ENCODE measurements at regions not wholly inside any gene's neighbourhood (a gene's known extent, or its start where the extent isn't known, plus 50 kb on each side); places are given as distances from the start of the nearest gene placed in this dataset.
"Not testable (repeated sequence)": the region's sequence is repeated elsewhere in the genome, so short reads cannot be mapped to it uniquely, and the experiment has no call there.

GRCh38 chr6:12624142-12624837 is 92.3 kb upstream of the PHACTR1 start:
- Histone ChIP-seq H3K36me3 (replicated peaks; ENCODE audit: low read depth, low read length) (no peaks in the 10 kb centered on the region), H3K27ac (ENCODE audit: low read length) (no peak overlapping the region), H3K4me3 (ENCODE audit: low read length) (no peak overlapping the region), H3K27me3 (ENCODE audit: low read depth, low read length) (no peaks in the 10 kb centered on the region), H3K9me3 (ENCODE audit: insufficient read depth, low read length) (no peaks in the 10 kb centered on the region), H3K4me1 (ENCODE audit: low read length) (peaks cover 10% of the 10 kb centered on the region; the same call in 1 of the 2 replicates), H3K9ac (ENCODE audit: low read length) (no peak overlapping the region), H4K20me1 (ENCODE audit: insufficient read depth, low read length) (no peaks in the 10 kb centered on the region), H3K79me2 (ENCODE audit: low read length) (no peaks in the 10 kb centered on the region), H3K4me2 (ENCODE audit: low read length) (no peak overlapping the region), H2AFZ (ENCODE audit: low read depth, low read length) (no peak overlapping the region)
- TF ChIP-seq EZH2phosphoT487 (IDR thresholded peaks at IDR 0.05; ENCODE audit: low read depth) (no peak), CTCF (IDR thresholded peaks at IDR 0.05; ENCODE audit: low read depth, low read length) (no peak)

- H3K79me2 ChIP-seq (ENCODE audit: low read length): no peaks in the 10 kb centered on the region
- H3K4me1 ChIP-seq (ENCODE audit: low read length): peaks cover under 1% of the 10 kb centered on the region; the same call in 1 of the 2 replicates
- no peak overlapping the region for H3K9ac ChIP-seq (ENCODE audit: low read length)
- no peak overlapping the region for H2AFZ ChIP-seq (ENCODE audit: low read depth, low read length)
- TF ChIP-seq EZH2phosphoT487 (IDR thresholded peaks at IDR 0.05; ENCODE audit: low read depth) (no peak), CTCF (IDR thresholded peaks at IDR 0.05; ENCODE audit: low read depth, low read length) (no peak)
- H3K4me3 ChIP-seq (ENCODE audit: low read length): no peak overlapping the region
- H4K20me1 ChIP-seq (ENCODE audit: insufficient read depth, low read length): no peaks in the 10 kb centered on the region
- no peaks in the 10 kb centered on the region for H3K36me3 ChIP-seq (replicated peaks; ENCODE audit: low read depth, low read length)
- no peaks in the 10 kb centered on the region for H3K27me3 ChIP-seq (ENCODE audit: low read depth, low read length)
- H3K4me2 ChIP-seq (ENCODE audit: low read length): no peak overlapping the region
- no peak overlapping the region for H3K27ac ChIP-seq (ENCODE audit: low read length)
- no peaks in the 10 kb centered on the region for H3K9me3 ChIP-seq (ENCODE audit: insufficient read depth, low read length)
Measured at GRCh38 chr6:12627053-12627452, 89.5 kb upstream of the PHACTR1 start.

- Histone ChIP-seq H3K9me3 (ENCODE audit: insufficient read depth, low read length) (no peaks in the 10 kb centered on the region), H3K4me3 (ENCODE audit: low read length) (no peak overlapping the region), H3K27me3 (ENCODE audit: low read depth, low read length) (no peaks in the 10 kb centered on the region), H3K9ac (ENCODE audit: low read length) (no peak overlapping the region), H4K20me1 (ENCODE audit: insufficient read depth, low read length) (no peaks in the 10 kb centered on the region), H3K79me2 (ENCODE audit: low read length) (no peaks in the 10 kb centered on the region), H2AFZ (ENCODE audit: low read depth, low read length) (no peak overlapping the region), H3K36me3 (replicated peaks; ENCODE audit: low read depth, low read length) (no peaks in the 10 kb centered on the region), H3K4me1 (ENCODE audit: low read length) (no peaks in the 10 kb centered on the region), H3K27ac (ENCODE audit: low read length) (no peak overlapping the region), H3K4me2 (ENCODE audit: low read length) (no peak overlapping the region)
- TF ChIP-seq CTCF (IDR thresholded peaks at IDR 0.05; ENCODE audit: low read depth, low read length) (no peak), EZH2phosphoT487 (IDR thresholded peaks at IDR 0.05; ENCODE audit: low read depth) (no peak)
Measured at GRCh38 chr6:12628327-12628726, 88.2 kb upstream of the PHACTR1 start.

GRCh38 chr6:12633746-12634145 is 82.8 kb upstream of the PHACTR1 start:
- not testable (repeated sequence) for H3K4me3 ChIP-seq (ENCODE audit: low read length); H3K27ac ChIP-seq (ENCODE audit: low read length); H3K9me3 ChIP-seq (ENCODE audit: insufficient read depth, low read length); H3K4me2 ChIP-seq (ENCODE audit: low read length); H3K79me2 ChIP-seq (ENCODE audit: low read length); H2AFZ ChIP-seq (ENCODE audit: low read depth, low read length); H3K27me3 ChIP-seq (ENCODE audit: low read depth, low read length); H4K20me1 ChIP-seq (ENCODE audit: insufficient read depth, low read length); H3K4me1 ChIP-seq (ENCODE audit: low read length); H3K9ac ChIP-seq (ENCODE audit: low read length); H3K36me3 ChIP-seq (replicated peaks; ENCODE audit: low read depth, low read length)
